ENCODE measurements at regions not wholly inside any gene's neighbourhood (a gene's known extent, or its start where the extent isn't known, plus 50 kb on each side); places are given as distances from the start of the nearest gene placed in this dataset.

DNA sequence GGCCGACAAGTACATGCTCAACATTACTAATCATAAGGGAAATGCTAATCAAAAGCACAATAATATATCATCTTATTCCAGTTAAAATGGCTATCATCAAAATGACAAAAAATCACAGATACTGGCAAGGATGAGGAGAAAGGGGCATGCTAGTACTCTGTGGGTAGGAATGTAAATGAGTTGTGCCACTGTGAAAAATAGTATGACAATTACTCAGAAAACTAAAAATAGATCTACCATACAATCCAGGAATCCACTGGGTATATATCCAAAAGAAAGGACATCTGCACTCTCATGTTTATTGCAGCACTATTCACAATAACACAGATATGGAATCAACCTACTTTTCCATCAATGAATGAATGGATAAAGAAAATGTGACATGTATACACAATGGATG is 1256.5 kb downstream of the SI start:
- Histone ChIP-seq H3K4me3 (no peak overlapping the region), H3K36me3 (no peaks in the 10 kb centered on the region), H3K4me1 (ENCODE audit: control insufficient read depth in 1 of 2, low read depth in 2 of 2) (no peaks in the 10 kb centered on the region), H3K27me3 (replicated peaks; ENCODE audit: insufficient read depth) (no peaks in the 10 kb centered on the region), H3K27ac (no peak overlapping the region), H3K9me3 (no peaks in the 10 kb centered on the region)
- DNase-seq (ENCODE audit: low spot score) (no peak), ATAC-seq (ENCODE audit: insufficient number of reproducible peaks, low FRiP score, low read depth) (no peak)
- TF ChIP-seq CTCF (IDR thresholded peaks at IDR 0.05) = no peak

- H3K36me3 ChIP-seq = no peaks in the 10 kb centered on the region
- no peaks in the 10 kb centered on the region for H3K9me3 ChIP-seq
- peaks cover 0 to 5% of the 10 kb centered on the region in 2 donors for H3K4me1 ChIP-seq (ENCODE audit: control insufficient read depth in 1 of 2, low read depth in 2 of 2)
- no peak overlapping the region for H3K4me3 ChIP-seq
- TF ChIP-seq CTCF (IDR thresholded peaks at IDR 0.05) = no peak
- no peak for ATAC-seq (ENCODE audit: insufficient number of reproducible peaks, low FRiP score, low read depth)
- no peaks in the 10 kb centered on the region for H3K27me3 ChIP-seq (replicated peaks; ENCODE audit: insufficient read depth)
- no peak overlapping the region for H3K27ac ChIP-seq
- DNase-seq (ENCODE audit: low spot score) = no peak
Observed at GRCh38 chr3:163817015-163817414, 1261.3 kb downstream of the SI start.

GRCh38 chr3:163813935-163814334 is 1264.4 kb downstream of the SI start:
- TF ChIP-seq CTCF (IDR thresholded peaks at IDR 0.05) = no peak
- peaks cover 0 to 5% of the 10 kb centered on the region in 2 donors for H3K4me1 ChIP-seq (ENCODE audit: control insufficient read depth in 1 of 2, low read depth in 2 of 2)
- no peak overlapping the region for H3K4me3 ChIP-seq
- no peaks in the 10 kb centered on the region for H3K9me3 ChIP-seq
- no peak overlapping the region for H3K27ac ChIP-seq
- DNase-seq (ENCODE audit: low spot score) (no peak), ATAC-seq (ENCODE audit: insufficient number of reproducible peaks, low FRiP score, low read depth) (no peak)
- no peaks in the 10 kb centered on the region for H3K27me3 ChIP-seq (replicated peaks; ENCODE audit: insufficient read depth)
- no peaks in the 10 kb centered on the region for H3K36me3 ChIP-seq

GRCh38 chr3:163812006-163812405 is 1266.3 kb downstream of the SI start:
- peaks cover 0 to 5% of the 10 kb centered on the region in 2 donors for H3K4me1 ChIP-seq (ENCODE audit: control insufficient read depth in 1 of 2, low read depth in 2 of 2)
- ATAC-seq (ENCODE audit: insufficient number of reproducible peaks, low FRiP score, low read depth) (no peak), DNase-seq (ENCODE audit: low spot score) (no peak)
- no peak overlapping the region for H3K4me3 ChIP-seq
- H3K9me3 ChIP-seq = no peaks in the 10 kb centered on the region
- no peaks in the 10 kb centered on the region for H3K27me3 ChIP-seq (replicated peaks; ENCODE audit: insufficient read depth)
- no peak overlapping the region for H3K27ac ChIP-seq
- H3K36me3 ChIP-seq = no peaks in the 10 kb centered on the region
- TF ChIP-seq CTCF (IDR thresholded peaks at IDR 0.05) = no peak

DNA sequence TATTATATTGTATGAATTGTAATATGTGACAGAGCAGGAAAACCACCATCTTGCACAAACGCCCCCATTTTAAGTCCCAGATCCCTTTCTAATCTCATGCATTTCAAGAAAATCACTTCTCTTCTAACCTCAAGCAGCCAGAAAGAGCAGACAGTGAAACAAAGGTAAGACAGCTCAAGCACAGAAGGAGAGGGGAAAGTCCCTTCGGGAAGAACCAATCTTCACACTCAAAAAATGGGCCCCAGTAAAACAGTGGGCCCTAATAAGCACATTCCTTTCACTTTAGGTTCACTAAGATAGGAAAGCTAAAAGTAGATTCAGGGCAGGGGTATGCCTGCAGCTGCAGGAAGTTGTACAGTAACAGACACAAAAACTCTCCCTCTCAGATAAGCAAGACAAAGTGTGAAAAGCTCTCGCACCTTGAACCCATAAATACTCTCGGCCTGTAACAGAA is 1268.7 kb downstream of the SI start:
- DNase-seq (ENCODE audit: low spot score) (no peak), ATAC-seq (ENCODE audit: insufficient number of reproducible peaks, low FRiP score, low read depth) (no peak)
- Histone ChIP-seq H3K4me1 (ENCODE audit: control insufficient read depth in 1 of 2, low read depth in 2 of 2) (peaks cover 0 to 5% of the 10 kb centered on the region in 2 donors), H3K27ac (no peak overlapping the region), H3K36me3 (no peaks in the 10 kb centered on the region), H3K9me3 (no peaks in the 10 kb centered on the region), H3K27me3 (replicated peaks; ENCODE audit: insufficient read depth) (no peaks in the 10 kb centered on the region), H3K4me3 (no peak overlapping the region)
- no peak for TF ChIP-seq CTCF (IDR thresholded peaks at IDR 0.05)

Data from thoracic aorta (tissue), 2 donors.